ENCODE measurements at regions not wholly inside any gene's neighbourhood (a gene's known extent, or its start where the extent isn't known, plus 50 kb on each side); places are given as distances from the start of the nearest gene placed in this dataset.
"Not testable (repeated sequence)": the region's sequence is repeated elsewhere in the genome, so short reads cannot be mapped to it uniquely, and the experiment has no call there.

DNA sequence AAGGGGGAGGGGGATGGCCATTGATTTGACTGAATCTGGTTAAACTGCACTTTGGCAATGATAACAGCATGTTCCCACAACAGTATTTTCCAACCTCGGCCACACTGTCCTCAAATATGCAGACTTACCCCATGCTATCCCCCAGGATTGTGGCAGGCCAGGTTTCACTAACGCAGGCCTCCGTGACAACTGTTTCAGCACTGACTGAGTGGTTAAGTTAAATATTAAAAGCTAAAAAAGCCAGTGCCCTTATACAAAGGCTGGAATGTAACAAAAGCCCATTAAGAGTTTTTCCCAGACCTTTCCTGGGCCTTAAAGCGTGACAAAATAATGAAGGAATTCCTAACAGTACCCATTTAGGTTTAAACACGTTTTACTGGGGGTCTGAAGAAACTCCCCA lies 202.9 kb downstream of the USP25 start:
- DNase-seq: no peak

DNA sequence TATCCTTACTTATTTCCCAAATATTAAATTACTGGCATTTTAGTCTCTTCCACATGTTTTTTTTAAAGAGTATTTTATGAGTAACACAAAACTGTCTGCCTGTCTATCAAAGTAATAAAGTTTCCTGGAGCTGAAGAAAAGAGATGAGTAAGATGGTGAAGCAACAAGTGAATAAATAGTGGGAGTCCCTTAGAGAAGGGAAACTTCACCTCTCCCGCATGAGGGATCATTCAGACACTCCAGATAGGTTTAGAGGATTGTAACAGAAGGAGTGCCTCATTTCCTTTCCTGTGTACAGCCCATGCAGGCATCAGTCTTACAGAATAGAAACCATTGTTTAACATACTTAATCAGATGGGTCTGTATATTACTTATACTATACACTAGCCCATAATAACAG lies 205.7 kb downstream of the USP25 start:
- DNase-seq: no peak

DNA sequence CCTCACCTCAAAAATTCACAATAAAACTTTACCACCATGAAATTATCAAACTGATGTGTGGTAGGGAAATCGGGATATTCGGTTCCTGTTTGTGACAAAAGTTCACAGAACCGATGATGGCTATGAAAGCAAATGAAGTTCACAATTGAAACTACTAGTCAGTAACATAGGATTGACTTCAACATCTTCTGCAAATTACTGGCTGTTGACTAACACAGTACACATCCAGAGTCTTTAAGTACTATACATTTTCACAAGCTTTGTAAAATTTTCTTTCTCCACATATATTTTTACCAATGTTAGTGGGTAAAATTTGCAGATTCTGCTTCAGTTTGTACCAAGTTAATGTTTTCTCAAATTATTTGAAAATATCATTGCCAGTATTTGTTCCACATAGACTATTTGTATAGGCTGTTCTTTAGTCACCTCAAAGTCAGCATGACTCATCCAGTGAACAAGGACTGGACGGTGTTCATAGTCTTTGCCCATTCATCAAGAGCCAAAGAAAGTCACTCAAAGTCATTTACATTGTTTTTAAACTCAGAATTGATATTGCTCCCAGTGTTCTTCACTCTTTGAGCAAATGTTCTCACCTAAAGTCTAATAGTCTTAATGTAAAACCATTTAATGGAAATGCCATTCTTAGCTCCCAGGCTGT lies 213.4 kb downstream of the USP25 start:
- no peak for DNase-seq

DNA sequence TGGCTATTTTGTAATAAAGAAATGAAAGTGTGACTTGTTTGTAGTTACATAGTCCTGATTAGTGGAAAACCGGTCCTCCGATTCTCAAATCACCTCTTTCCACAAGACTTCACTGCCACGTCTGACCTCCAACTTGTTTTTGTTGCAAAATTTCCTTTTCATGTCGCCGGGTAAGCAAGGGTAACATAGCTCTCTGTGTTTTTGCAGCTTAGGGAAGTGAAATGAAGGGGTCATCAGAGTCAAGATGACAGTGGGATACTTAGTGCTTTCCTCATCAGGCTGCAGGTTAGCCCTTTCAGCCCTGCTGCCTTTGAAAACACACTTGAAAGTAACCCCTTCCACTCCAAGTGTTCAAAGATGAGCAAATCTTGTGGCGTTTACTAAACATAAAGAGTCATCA lies 217.9 kb downstream of the USP25 start:
- no peak for DNase-seq

DNA sequence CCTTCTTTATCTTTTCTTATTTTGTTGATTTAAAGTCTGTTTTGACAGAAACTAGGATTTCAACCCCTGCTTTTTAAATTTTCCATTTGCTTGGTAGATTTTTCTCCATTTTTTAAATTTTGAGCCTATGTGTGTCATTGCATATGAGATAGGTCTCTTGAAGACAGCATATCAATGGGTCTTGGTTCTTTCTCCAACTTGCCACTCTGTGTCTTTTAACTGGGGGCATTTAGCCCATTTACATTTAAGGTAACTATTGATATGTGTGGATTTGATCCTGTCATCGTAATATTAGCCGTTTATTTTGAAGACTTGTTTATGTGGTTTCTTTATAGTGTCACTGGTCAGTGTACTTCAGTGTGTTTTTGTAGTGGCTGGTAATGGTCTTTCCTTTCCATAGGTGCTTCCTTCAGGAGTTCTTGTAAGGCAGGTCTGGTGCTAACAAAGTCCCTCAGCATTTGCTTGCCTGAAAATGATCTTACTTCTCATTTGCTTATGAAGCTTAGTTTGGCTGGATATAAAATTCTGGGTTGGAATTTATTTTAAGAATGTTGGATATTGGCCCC lies 223.9 kb downstream of the USP25 start:
- no peak for DNase-seq

DNA sequence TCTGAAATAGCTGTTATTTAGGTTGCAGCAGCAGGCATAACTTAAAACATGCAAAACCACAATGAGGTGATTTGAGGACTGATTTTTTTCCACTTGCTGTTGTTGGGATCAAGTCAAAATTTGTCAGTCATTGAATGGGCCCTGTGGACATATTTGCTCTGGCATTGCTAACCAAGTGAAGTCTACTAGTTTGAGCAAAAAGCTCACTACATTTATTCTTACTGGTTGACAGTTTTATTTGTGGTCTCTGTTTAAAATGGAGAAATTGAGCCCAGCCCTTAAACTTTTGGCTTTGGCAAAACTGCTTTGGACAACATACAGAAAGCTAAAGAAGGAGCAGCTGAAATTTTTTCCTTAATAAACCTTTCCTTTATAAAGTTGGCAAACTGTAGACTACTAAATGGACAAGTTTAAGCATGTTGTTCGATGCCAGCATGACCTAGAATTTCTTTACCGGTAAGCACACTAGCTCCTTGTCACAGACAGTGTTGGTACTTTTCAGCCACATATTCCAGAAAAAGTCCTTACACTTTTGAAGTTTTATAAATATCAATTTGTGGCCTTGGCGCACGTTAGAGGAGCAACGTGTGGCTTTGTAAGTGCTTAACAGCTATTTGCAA lies 234.6 kb downstream of the USP25 start:
- no peak for DNase-seq

DNA sequence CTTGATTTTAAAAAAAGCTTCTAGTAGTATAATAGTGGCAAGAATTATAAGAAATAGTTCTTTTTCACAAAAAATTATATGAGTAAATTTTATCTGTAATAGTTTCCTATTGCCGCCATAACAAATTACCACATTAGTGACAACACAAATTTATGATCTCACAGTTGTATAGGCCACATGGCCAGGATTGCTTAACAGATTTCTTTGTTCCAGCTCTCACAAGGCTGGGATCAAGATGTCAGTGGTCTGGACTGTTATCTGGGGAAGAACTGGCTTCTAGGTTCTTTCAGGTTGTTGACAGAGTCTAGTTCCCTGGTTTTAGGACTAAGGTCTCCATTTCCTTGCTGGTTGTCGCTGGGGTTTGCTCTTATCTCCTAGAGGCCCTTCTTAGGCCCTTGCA lies 236.4 kb downstream of the USP25 start:
- no peak for DNase-seq

DNA sequence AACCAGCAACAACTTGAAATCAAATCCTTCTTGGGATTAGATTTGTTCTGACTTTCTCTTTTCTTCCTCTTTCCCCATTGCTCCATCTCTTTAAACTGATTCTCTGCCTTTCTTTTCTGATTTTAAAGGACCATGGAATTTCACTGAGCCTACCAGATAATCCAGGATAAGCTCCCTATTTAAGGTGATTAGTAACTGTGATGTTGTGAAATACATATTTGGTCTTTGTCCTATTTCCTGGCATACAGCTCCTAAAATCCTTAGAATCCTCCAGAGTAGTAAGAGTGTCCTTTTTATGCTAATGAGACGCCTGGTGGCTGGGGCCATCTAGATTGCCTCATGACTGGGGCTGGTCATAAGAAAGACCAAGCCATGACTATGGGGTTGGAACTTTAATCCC lies 236.9 kb downstream of the USP25 start:
- no peak for DNase-seq

DNA sequence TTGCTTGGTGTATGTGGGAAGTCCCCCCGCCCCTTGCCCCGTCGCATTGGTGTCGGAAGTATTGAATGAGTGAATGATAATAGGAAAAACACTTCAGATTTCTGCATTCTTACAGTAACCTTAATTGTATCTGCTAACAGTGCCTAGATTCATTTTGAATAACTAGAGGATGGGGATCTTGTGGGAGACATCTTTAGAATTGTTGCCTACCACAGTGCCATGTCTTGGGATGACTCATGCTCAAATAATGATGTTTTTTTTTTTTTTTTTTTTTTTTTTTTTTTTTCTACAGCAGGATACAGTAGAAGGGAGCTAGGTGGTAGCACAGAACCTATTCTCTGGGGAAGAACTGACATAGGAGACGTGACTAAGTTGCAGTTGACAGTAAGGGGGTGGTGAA lies 237.9 kb downstream of the USP25 start:
- no peak for DNase-seq

DNA sequence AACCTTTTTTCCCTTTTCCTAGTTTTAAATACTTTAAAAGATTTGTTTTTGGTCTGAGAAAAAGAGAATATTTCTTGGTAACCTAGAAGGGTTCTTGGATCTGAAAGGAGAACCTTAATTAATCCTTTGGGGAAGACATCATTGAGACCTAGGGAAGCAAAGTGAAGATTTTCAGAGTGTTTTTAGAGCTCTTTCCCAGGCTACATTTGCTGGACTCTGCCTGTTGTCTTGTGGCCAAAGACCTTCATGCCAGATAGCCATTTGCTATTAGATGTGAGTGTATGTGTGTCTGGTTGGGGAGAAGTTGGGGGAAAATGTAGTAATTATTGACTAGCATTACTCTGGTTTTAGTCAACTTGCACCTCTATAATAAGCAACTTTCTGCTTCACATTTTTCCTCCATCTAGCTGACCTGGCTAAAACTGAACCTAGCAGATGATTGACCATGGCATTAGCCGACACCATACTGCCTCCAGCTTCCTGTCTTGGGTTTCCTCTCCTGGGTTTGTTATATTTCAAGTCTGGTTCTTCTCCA lies 239.1 kb downstream of the USP25 start:
- DNase-seq: no peak

DNA sequence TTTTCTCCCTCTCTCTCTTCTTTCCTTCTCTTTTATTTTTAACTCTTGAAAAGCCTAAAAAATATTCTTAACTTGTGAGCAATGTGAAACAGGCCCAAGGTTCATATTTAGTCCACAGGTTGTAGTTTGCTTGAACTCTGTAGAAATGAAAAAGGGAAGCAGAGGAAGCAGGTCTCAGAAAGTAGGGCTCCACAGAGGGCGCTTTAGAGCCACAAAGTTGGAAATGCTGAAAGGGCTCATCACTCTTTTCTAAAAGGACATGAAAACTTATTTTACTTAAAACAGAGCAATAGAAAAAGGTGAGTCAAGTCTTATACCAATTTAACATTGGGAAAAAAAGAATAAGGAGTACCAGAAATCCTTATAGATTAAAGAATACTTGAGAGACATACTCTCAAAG lies 247.0 kb downstream of the USP25 start:
- no peak for DNase-seq

DNA sequence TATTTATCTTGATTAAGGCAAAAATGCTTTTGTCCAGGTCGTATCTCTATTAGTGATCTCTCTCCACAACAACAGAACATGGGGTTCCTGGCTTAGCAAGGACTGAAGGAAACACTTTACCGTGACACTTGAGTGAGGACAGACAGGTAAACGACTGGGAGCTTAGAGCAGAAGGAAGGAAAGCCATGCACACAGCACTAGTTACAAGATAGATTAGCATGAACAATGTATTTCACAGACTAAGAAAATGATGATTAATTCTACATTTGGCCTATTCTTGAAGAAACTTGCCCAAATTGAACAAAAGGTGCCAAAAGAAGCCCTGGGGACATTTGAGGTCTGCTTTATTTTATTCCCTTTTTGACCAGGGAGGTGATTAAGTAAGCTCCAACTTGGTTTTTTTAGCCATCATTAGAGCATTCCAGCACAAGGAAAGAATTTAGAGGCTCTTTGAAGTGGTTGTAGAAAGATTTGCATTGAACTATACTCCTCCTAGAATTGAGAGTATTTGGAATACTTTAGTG lies 248.5 kb downstream of the USP25 start:
- DNase-seq: no peak

DNA sequence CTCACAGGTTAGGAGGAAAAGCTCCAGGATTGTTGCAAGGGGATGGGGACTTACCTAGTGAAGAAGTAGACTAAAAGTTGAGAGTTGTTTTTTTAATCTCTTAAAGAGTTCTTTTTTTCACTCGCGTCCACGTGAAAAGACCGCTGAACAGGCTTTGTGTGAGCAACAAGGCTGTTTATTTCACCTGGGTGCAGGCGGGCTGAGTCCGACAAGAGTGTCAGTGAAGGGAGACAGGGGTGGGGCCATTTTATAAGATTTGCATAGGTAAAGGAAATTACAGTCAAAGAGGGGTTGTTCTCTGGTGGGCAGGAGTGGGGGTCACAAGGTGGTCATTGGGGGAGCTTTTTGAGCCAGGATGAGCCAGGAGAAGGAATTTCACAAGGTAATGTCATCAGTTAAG lies 249.7 kb downstream of the USP25 start:
- DNase-seq: not testable (repeated sequence)

DNA sequence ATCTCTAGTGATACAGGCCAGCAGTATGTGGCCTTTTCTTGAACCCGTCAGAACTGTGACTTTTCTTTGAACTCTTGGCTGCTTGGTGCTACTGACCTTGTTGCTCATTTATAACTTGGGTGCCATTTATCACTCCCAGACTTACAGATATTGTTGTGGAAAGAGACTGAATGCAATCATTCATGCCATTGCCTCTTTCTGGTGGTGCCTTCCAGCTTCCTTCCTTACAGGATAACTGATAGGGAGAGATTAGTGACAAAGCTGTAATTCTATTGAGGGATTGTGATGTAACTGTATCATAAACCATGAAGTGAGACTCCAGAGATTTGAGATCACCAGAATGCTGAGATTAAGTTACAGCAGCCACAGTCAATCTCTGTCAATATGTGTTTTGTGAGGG lies 256.5 kb downstream of the USP25 start:
- DNase-seq: no peak

DNA sequence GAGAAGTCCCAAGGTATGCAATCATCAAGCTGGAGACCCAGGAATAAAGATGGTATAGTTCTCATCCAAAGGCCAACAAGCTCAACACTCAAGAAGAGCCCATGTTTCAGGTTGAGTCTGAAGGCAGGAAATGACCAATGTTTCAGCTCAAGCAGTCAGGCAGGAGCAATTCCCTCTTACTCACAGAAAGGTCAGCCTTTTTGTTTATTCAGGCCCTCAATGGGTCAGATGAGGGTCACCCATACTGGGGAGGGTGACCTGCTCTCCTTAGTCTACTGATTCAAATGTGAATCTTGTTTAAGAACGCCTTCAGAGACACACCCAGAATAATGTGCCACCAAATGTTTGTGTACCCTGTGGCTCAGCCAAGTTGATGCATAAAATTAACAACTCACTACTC lies 262.4 kb downstream of the USP25 start:
- DNase-seq: no peak

DNA sequence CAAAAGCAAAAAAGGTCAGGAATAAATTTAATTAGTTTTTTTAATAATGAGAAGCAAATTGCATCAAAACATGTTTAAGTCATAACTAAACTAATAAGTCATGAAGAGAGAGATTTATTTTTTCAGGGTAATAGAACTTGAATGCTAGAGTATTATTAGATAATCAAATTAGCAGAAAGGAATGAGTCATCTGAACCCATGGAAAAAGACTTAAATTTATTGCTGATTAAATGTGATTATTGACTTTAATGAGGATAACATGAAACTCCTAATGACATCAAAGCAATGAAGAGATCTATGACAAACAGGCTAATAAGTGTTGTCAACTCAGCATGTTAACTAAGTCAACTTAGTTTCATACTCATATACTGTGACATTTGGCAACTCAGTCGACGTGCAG lies 264.2 kb downstream of the USP25 start:
- no peak for DNase-seq

DNA sequence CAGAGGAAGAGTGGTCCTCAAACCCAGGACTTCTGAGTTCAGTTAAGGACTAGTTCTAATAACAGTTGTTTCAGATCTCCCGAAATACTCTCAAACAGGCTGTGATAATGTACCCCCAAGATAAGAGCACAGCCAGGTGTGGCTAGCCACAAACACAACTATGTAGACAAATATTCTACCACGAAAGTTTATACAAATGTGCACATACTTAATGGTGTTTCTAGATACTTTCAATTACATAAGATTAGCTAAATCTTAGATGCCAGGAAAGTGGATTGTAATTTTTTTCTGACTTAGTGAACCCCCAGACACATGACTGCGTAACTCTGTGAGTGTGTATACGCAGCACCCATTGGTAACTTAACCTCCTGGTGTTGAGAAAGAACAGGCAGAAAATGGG lies 270.0 kb downstream of the USP25 start:
- no peak for DNase-seq

DNA sequence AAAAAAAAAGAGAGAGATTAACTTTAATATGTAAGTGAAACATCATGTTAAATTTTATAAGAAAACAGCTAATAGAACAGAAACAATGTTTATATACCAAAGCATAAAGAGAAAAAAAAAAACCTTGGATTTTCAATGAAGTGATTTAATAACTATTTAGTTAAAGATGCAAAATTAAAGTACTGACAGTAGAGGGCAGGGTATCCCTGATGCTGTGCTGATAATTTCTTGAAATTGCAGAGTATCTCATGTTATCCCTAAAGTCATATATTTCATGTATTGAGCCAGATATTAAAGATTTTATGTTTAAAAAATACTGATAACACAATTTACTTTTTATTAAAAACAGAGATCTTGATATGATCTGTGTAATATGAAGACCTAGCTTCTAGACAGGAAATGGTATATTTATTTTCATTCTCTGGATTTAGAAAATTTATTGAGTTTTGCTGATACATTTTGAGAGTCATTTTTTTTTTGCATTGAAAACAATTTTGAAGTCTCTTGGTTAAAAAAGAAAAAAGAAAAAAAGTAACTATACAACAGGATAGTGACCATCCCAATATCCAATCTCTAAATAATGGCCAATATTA lies 273.2 kb downstream of the USP25 start:
- DNase-seq: no peak

DNA sequence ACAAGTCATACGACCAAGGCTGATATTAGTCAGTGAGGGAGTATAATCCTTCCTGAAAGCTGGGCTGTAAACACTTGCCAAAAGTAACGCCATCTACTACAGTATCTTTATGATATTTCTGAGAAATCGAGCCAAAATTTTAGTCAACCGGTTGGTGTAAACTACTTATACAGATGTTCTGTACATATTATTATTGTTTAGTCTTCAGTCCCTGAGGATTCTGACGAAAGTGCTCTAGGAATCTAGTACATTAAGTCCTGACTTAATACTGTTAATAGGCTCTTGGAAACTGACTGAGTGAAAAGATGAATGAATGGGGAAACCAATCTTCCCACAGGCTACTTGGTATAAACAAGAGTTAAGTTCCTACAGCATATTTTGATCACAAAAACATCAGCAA lies 274.3 kb downstream of the USP25 start:
- no peak for DNase-seq

DNA sequence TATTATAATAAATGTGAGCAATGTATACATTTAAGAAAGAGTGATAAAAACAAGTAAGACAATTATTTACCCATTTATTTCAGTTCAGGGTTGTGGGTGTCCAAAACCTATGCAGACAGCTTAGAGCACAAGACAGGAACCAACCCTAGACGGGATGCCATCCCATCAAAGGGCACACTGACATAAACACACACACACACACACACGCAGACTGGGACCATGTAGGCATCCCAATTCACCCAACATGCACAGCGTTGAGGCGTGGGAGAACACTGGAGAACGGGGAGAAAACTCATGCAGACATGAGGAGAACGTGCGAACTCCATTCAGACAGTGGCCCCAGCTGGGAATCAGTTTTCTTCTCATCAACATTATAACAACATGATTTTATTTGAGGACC lies 274.7 kb downstream of the USP25 start:
- DNase-seq: no peak

DNA sequence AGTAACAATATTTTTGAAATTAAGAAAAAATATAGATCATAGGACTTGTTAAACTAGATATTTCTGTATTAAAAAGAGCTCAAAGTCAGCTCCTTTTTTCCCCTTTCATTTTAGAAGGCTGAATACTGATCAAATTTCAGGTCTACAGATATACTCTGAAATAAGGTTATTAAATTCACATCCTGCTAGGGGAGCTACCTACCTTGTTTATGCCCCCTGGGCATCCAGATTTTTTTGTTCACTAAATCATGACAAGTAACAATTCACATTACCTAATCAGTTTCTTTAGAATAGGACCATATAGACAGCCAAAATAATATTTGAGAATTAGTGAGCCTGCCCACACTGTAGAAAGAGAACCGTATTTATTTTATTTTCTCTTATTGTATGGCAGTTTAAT lies 276.2 kb downstream of the USP25 start:
- DNase-seq: no peak

DNA sequence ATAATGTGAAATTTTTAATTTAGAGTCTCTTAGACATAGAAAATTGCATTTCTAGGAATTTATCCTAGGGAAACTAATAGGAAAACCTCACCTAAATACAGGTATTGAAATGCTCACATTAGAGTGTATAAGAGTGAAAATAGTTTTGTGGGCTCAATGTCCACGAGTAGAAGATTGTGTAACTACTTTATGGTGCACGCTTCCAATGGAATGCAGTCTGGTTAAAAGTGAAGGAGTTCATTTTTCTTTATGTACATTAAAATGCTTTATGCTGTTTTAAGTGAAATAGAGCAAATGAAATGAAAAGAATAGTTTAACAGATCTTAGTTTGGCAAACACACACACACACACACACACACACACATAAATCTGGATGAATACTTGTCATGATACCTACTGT lies 278.2 kb downstream of the USP25 start:
- no peak for DNase-seq

DNA sequence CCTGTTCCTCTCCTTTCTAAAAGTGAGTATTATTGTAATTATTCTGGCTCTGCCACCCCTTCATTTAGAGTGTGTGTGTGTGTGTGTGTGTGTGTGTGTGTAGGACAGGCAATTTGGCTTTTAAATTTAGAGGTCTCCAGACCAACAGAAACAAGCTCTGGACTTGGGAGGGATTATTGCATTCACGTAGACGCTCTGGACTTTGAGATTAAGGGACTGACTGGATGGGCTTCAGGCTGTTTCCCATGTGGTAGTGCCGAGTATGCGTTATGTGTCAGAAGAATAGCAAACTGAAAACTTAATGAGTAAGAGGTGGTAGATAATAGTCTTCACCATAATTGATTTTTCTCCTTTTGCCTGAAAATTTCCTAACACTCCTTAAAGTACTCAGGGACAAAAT lies 281.9 kb downstream of the USP25 start:
- no peak for DNase-seq

DNA sequence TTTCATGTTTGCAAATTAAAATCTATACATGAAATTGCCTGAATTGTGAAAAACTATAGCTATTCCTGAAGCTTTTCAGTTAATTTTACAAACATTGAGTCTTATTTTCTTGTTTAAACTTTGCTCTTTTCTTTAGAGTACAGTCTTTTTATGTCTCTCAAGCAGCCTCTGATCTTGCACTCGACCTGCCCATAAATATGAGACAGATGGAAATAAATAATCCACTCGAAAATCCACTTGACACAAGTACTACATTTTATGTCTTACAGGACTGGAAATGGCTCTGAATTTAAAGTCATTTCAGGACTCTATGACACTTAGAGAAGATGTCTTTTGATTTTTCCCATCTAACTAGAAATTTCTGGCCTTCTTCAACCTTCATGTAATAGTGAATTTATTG lies 283.8 kb downstream of the USP25 start:
- peak; percentile 82 for DNase-seq

Measured in NCI-H1105 treated with DMSO at 0.1 percent for 48 hours (cell line).